ENCODE measurements at regions not wholly inside any gene's neighbourhood (a gene's known extent, or its start where the extent isn't known, plus 50 kb on each side); places are given as distances from the start of the nearest gene placed in this dataset.

- no peaks in the 10 kb centered on the region for H3K27me3 ChIP-seq (ENCODE audit: insufficient read depth, low read length)
- no peaks in the 10 kb centered on the region for H3K79me2 ChIP-seq (ENCODE audit: insufficient read depth, low read length)
- H3F3A ChIP-seq (ENCODE audit: insufficient read depth, low read length): no peaks in the 10 kb centered on the region
- no peak overlapping the region for H2AFZ ChIP-seq (ENCODE audit: low read length)
- no peak overlapping the region for H3K27ac ChIP-seq (ENCODE audit: low read depth, low read length, poor library complexity, severe bottlenecking)
- H3K9me3 ChIP-seq (ENCODE audit: low read length): peaks cover 6% of the 10 kb centered on the region; the same call in 1 of the 2 replicates
- no peaks in the 10 kb centered on the region for H3K4me1 ChIP-seq (ENCODE audit: insufficient read depth, low read length, severe bottlenecking)
- H4K20me1 ChIP-seq (ENCODE audit: insufficient read depth, low read length): no peaks in the 10 kb centered on the region
- no peaks in the 10 kb centered on the region for H3K9me2 ChIP-seq (ENCODE audit: low read depth, low read length)
- H3K36me3 ChIP-seq (ENCODE audit: insufficient read depth, low read length): no peaks in the 10 kb centered on the region
- no peak overlapping the region for H3K9ac ChIP-seq (ENCODE audit: low read length)
- no peak overlapping the region for H3K4me3 ChIP-seq (ENCODE audit: low read depth, low read length, poor library complexity, severe bottlenecking)
- no peak overlapping the region for H3K4me2 ChIP-seq (ENCODE audit: low read length)
- TF ChIP-seq CTCF (IDR thresholded peaks at IDR 0.05; ENCODE audit: low read length) (no peak), EZH2 (IDR thresholded peaks at IDR 0.05; ENCODE audit: borderline replicate concordance, low read length) (no peak)
Measured at GRCh38 chr5:40172721-40173120, 507.0 kb upstream of the PTGER4 start.

GRCh38 chr5:40171971-40172370 lies 507.7 kb upstream of the PTGER4 start:
- Histone ChIP-seq H3K9ac (ENCODE audit: low read length) (no peak overlapping the region), H3K9me2 (ENCODE audit: low read depth, low read length) (no peaks in the 10 kb centered on the region), H3K27ac (ENCODE audit: low read depth, low read length, poor library complexity, severe bottlenecking) (no peak overlapping the region), H3K9me3 (ENCODE audit: low read length) (peaks cover 6% of the 10 kb centered on the region; the same call in 1 of the 2 replicates), H3K4me3 (ENCODE audit: low read depth, low read length, poor library complexity, severe bottlenecking) (no peak overlapping the region), H3K79me2 (ENCODE audit: insufficient read depth, low read length) (no peaks in the 10 kb centered on the region), H3K4me2 (ENCODE audit: low read length) (no peak overlapping the region), H3K4me1 (ENCODE audit: insufficient read depth, low read length, severe bottlenecking) (no peaks in the 10 kb centered on the region), H3F3A (ENCODE audit: insufficient read depth, low read length) (no peaks in the 10 kb centered on the region), H2AFZ (ENCODE audit: low read length) (no peak overlapping the region), H4K20me1 (ENCODE audit: insufficient read depth, low read length) (no peaks in the 10 kb centered on the region), H3K36me3 (ENCODE audit: insufficient read depth, low read length) (no peaks in the 10 kb centered on the region), H3K27me3 (ENCODE audit: insufficient read depth, low read length) (no peaks in the 10 kb centered on the region)
- TF ChIP-seq EZH2 (IDR thresholded peaks at IDR 0.05; ENCODE audit: borderline replicate concordance, low read length): no peak
- TF ChIP-seq CTCF (IDR thresholded peaks at IDR 0.05; ENCODE audit: low read length): no peak

- Histone ChIP-seq H3K36me3 (ENCODE audit: insufficient read depth, low read length) (no peaks in the 10 kb centered on the region), H2AFZ (ENCODE audit: low read length) (no peak overlapping the region), H3K27me3 (ENCODE audit: insufficient read depth, low read length) (no peaks in the 10 kb centered on the region)
Measured at GRCh38 chr5:40167283-40167682, 512.4 kb upstream of the PTGER4 start.

More at GRCh38 chr5:40167283-40167682, 512.4 kb upstream of the PTGER4 start:
- Histone ChIP-seq H3K4me1 (ENCODE audit: insufficient read depth, low read length, severe bottlenecking) (no peaks in the 10 kb centered on the region), H4K20me1 (ENCODE audit: insufficient read depth, low read length) (no peaks in the 10 kb centered on the region), H3K9me3 (ENCODE audit: low read length) (peaks cover 6% of the 10 kb centered on the region; the same call in 1 of the 2 replicates), H3K4me3 (ENCODE audit: low read depth, low read length, poor library complexity, severe bottlenecking) (no peak overlapping the region), H3K9me2 (ENCODE audit: low read depth, low read length) (no peaks in the 10 kb centered on the region), H3K79me2 (ENCODE audit: insufficient read depth, low read length) (no peaks in the 10 kb centered on the region), H3K9ac (ENCODE audit: low read length) (no peak overlapping the region), H3F3A (ENCODE audit: insufficient read depth, low read length) (no peaks in the 10 kb centered on the region), H3K27ac (ENCODE audit: low read depth, low read length, poor library complexity, severe bottlenecking) (no peak overlapping the region), H3K4me2 (ENCODE audit: low read length) (no peak overlapping the region)
- TF ChIP-seq EZH2 (IDR thresholded peaks at IDR 0.05; ENCODE audit: borderline replicate concordance, low read length) (no peak), CTCF (IDR thresholded peaks at IDR 0.05; ENCODE audit: low read length) (no peak)
